Heart left ventricle (tissue), 16 donors: ENCODE measurements at regions not wholly inside any gene's neighbourhood (a gene's known extent, or its start where the extent isn't known, plus 50 kb on each side); places are given as distances from the start of the nearest gene placed in this dataset.
A peak's percentile ranks its signal among the peaks of the same experiment; 100 is the strongest.

Experiments used
- ATAC-seq, 4 donors: fragments of 200-7000 bp; cut with Tn5 transposase; one replicate each; pipeline ENCODE4 v1.9.1; 2020 to 2022; ENCODE audit warnings: moderate library complexity in 4 of 4, mild to moderate bottlenecking in 3 of 4, moderate number of reproducible peaks in 1 of 4
- DNase-seq, 5 donors: peaks; one replicate each; pipeline ENCODE4 v3.0.0-alpha.2; 2020
- H3K27ac ChIP-seq, 12 donors: fragments of 200-600 bp; sonication (generic) in 4 of 12; one replicate each; pipeline versions ENCODE4 v1.5.0 to v1.8.0; 2016 to 2022; ENCODE audit warnings: mild to moderate bottlenecking in 2 of 12
- H3K27me3 ChIP-seq, 9 donors: fragments of 200-600 bp; sonication (generic) in 2 of 9; one replicate each; pipeline versions ENCODE4 v1.5.1 to v1.8.0; 2016 to 2022; ENCODE audit warnings: mild to moderate bottlenecking in 3 of 9
- H3K36me3 ChIP-seq, 9 donors: fragments of 200-600 bp; sonication (generic) in 2 of 9; one replicate each; pipeline versions ENCODE4 v1.5.0 to v1.8.0; 2018 to 2022; ENCODE audit warnings: mild to moderate bottlenecking in 2 of 9
- H3K4me1 ChIP-seq, 12 donors: fragments of 200-600 bp; sonication (generic) in 4 of 12; one replicate each; pipeline versions ENCODE4 v1.5.0 to v1.8.0; 2016 to 2022; ENCODE audit warnings: mild to moderate bottlenecking in 3 of 12
- H3K4me3 ChIP-seq, 12 donors: fragments of 200-600 bp; sonication (generic) in 4 of 12; one replicate each; pipeline versions ENCODE4 v1.5.0 to v1.8.0; 2017 to 2022; ENCODE audit warnings: mild to moderate bottlenecking in 9 of 12, moderate library complexity in 4 of 12
- H3K9me3 ChIP-seq, 12 donors: fragments of 200-600 bp; sonication (generic) in 4 of 12; one replicate each; pipeline versions ENCODE4 v1.5.0 to v1.8.0; 2016 to 2022; ENCODE audit warnings: mild to moderate bottlenecking in 1 of 12
- CTCF ChIP-seq, 12 donors: fragments of 200-600 bp; sonication (generic) in 4 of 12; IDR thresholded peaks; one replicate each; pipeline versions ENCODE4 v1.5.0 to v1.8.0; 2018 to 2022; ENCODE audit warnings: antibody characterized with exemption in 12 of 12, mild to moderate bottlenecking in 5 of 12
- POLR2A ChIP-seq, 2 donors: fragments of 450-650 bp; IDR thresholded peaks; one replicate each; pipeline ENCODE4 v1.6.1; 2017; ENCODE audit warnings: antibody characterized with exemption in 2 of 2, mild to moderate bottlenecking in 2 of 2, moderate library complexity in 2 of 2
- WGBS, 4 donors: extraction: QIAGEN DNeasy Blood & Tissue Kit in 2 of 4; methylation state at CpG; one replicate each; pipeline versions ENCODE4 v1.1.5 to v1.1.7; 2013 to 2018; 5-methylcytosine and 5-hydroxymethylcytosine counted together
- intact Hi-C, 10 donors: fragments of 100-400 bp; cut with DNase I; formaldehyde crosslinking; loops; one replicate each; pipeline versions ENCODE4 v1.11.1 to v1.14.2; 2022
- donor health status: ischemic (EF 13 %, LVEDD 7.1; RV severe dilation, severe dysfunction).
- donor health status: healthy with polysubstance abuse.
- donor health status: DM: no; HTN: yes; CAD: no.
- donor health status: DM: no; HTN: no; CAD: no.
- donor health status: ischemic (EF 25% LVEDD 6.9; RV normal size, moderate dysfunction).
- donor health status: ischemic (EF 25% LVEDD 5.7; RV mildly dilated, moderate dysfunction).
- donor health status: healthy.
- donor health status: DM: yes; HTN: yes; CAD: no.
- donor health status: ischemic (EF 35%, LVEDD 5.7; RV mildly dilated, moderate dysfunction).
- donor health status: nonischemic (EF 11% LVEDD 7.7; RV severe dilation, severe dysfunction).
- donor health status: DM: yes; HTN: yes; CAD: no.
- donor health status: PGD.
- donor health status: ischemic (EF 29% LVEDD 5.4; RV normal size, mild dysfunction).
- donor health status: nonischemic (EF 23%, LVEDD 6.1; RV moderate dilation, normal function).

- Histone ChIP-seq H3K27ac (no peak overlapping the region), H3K27me3 (no peaks in the 10 kb centered on the region), H3K4me3 (no peak overlapping the region), H3K36me3 (no peaks in the 10 kb centered on the region), H3K9me3 (peaks cover 0 to 4% (median 0%) of the 10 kb centered on the region in 12 donors), H3K4me1 (no peaks in the 10 kb centered on the region)
- ATAC-seq (no peak), DNase-seq (no peak)
- 80 to 84% (median 82%) methylated on average over 7 of the region's 7 CpGs for WGBS, 4 donors
- intact Hi-C loops, result no loop called here
- no peak for TF ChIP-seq POLR2A (IDR thresholded peaks at IDR 0.05)
- TF ChIP-seq CTCF (IDR thresholded peaks at IDR 0.05), result no peak
These were observed 199.7 kb downstream of the PAPSS1 start for GRCh38 chr4:107520368-107520767.

GRCh38 chr4:107519053-107519452 lies 201.0 kb downstream of the PAPSS1 start:
- Histone ChIP-seq H3K9me3 (peaks cover 0 to 4% (median 0%) of the 10 kb centered on the region in 12 donors), H3K4me1 (no peaks in the 10 kb centered on the region), H3K27me3 (no peaks in the 10 kb centered on the region), H3K27ac (no peak overlapping the region), H3K36me3 (no peaks in the 10 kb centered on the region), H3K4me3 (no peak overlapping the region)
- DNase-seq (no peak), ATAC-seq (no peak)
- intact Hi-C loops, result no loop called here
- TF ChIP-seq POLR2A (IDR thresholded peaks at IDR 0.05) (no peak), CTCF (IDR thresholded peaks at IDR 0.05) (peak in 3 of 12 donors; percentile 3 to 36 (median 31))
- 21 to 38% (median 31%) methylated on average over 1 of the region's 1 CpG for WGBS, 4 donors

DNA sequence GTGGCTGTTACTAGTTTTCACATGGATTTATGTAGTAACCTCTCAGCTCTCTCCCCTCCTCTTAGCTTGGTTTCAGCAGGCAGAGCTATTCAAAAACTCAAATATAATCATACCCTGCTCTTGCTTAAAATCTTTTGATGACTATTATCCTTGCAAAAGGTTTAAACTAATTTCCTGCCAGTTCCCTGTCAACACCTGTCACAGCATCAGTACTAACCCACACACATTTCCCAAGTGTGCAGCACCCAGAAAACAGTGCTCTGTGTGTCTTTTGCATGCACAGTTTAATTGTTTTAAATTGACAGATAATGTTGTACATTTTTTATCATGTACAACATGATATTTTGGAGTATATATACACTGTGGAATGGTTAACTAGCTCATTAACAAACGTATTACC lies 202.0 kb downstream of the PAPSS1 start:
- WGBS, 4 donors, result 33 to 41% (median 36%) methylated on average over 1 of the region's 1 CpG

GRCh38 chr4:107512549-107512948 lies 207.5 kb downstream of the PAPSS1 start:
- H3K27ac ChIP-seq, result no peak overlapping the region
- no peaks in the 10 kb centered on the region for H3K4me1 ChIP-seq
- peaks cover 0 to 4% (median 0%) of the 10 kb centered on the region in 12 donors for H3K9me3 ChIP-seq
- no peak for DNase-seq
- no peaks in the 10 kb centered on the region for H3K27me3 ChIP-seq
- H3K4me3 ChIP-seq, result no peak overlapping the region
- ATAC-seq, result no peak
- intact Hi-C loops, result no loop called here
- TF ChIP-seq CTCF (IDR thresholded peaks at IDR 0.05) (no peak), POLR2A (IDR thresholded peaks at IDR 0.05) (no peak)
- no peaks in the 10 kb centered on the region for H3K36me3 ChIP-seq

More for the DNA sequence above, 202.0 kb downstream of the PAPSS1 start:
- H3K4me1 ChIP-seq, result no peaks in the 10 kb centered on the region
- no peak for DNase-seq
- peaks cover 0 to 4% (median 0%) of the 10 kb centered on the region in 12 donors for H3K9me3 ChIP-seq
- TF ChIP-seq CTCF (IDR thresholded peaks at IDR 0.05), result no peak
- TF ChIP-seq POLR2A (IDR thresholded peaks at IDR 0.05), result no peak
- H3K4me3 ChIP-seq, result no peak overlapping the region
- ATAC-seq, result no peak
- H3K27ac ChIP-seq, result no peak overlapping the region
- no peaks in the 10 kb centered on the region for H3K27me3 ChIP-seq
- H3K36me3 ChIP-seq, result no peaks in the 10 kb centered on the region
- intact Hi-C loops, result no loop called here
